Transverse colon (tissue), 4 donors: ENCODE measurements at regions not wholly inside any gene's neighbourhood (a gene's known extent, or its start where the extent isn't known, plus 50 kb on each side); places are given as distances from the start of the nearest gene placed in this dataset.

Source experiments
- DNase-seq: peaks from one replicate; pipeline ENCODE4 v3.0.0-alpha.2; 2019
- H3K27ac ChIP-seq, 4 donors: fragments of 200-600 bp; sonication (generic); 2 replicates each; pipeline ENCODE4 v1.5.1; 2016 to 2018; ENCODE audit warnings: inconsistent platforms in 4 of 4
- H3K27me3 ChIP-seq: fragments of 200-600 bp; sonication (generic); 2 replicates; pipeline ENCODE4 v1.5.1; 2017; ENCODE audit warnings: inconsistent platforms
- H3K36me3 ChIP-seq, 4 donors: fragments of 200-600 bp; sonication (generic); 2 replicates each; pipeline ENCODE4 v1.5.1; 2017 to 2019; ENCODE audit warnings: inconsistent platforms in 4 of 4
- H3K4me1 ChIP-seq, 4 donors: fragments of 200-600 bp; sonication (generic); 2 replicates each; pipeline ENCODE4 v1.5.1; 2017 to 2020; ENCODE audit warnings: inconsistent platforms in 4 of 4
- H3K4me3 ChIP-seq, 4 donors: fragments of 200-600 bp; sonication (generic); 1 replicate in 1 of 4; 2 replicates in 3 of 4; pipeline versions ENCODE4 v1.5.1 to v1.6.1; 2017 to 2019; ENCODE audit warnings: inconsistent platforms in 4 of 4
- H3K9me3 ChIP-seq, 2 donors: fragments of 200-600 bp; sonication (generic); 2 replicates each; pipeline ENCODE4 v1.5.1; 2017 to 2019; ENCODE audit warnings: inconsistent platforms in 2 of 2
- CTCF ChIP-seq, 5 experiments: fragments of 200-600 bp in 3 of 5; fragments of 450-650 bp in 2 of 5; sonication (generic) in 3 of 5; IDR thresholded peaks; 1 replicate in 2 of 5; 2 replicates in 3 of 5; pipeline ENCODE4 v1.5.1; 2016 to 2017; ENCODE audit warnings: antibody characterized with exemption in 5 of 5, inconsistent platforms in 3 of 5, mild to moderate bottlenecking in 2 of 5, moderate library complexity in 1 of 5
- EP300 ChIP-seq: sonication (generic); formaldehyde crosslinking; IDR thresholded peaks from one replicate; pipeline ENCODE4 v1.6.1; 2017; ENCODE audit warnings: antibody characterized with exemption, low read depth
- POLR2A ChIP-seq: fragments of 450-650 bp; IDR thresholded peaks from one replicate; pipeline ENCODE4 v1.6.1; 2016; ENCODE audit warnings: antibody characterized with exemption, mild to moderate bottlenecking, moderate library complexity
- POLR2AphosphoS5 ChIP-seq, 3 donors: sonication (generic); formaldehyde crosslinking; IDR thresholded peaks; one replicate each; pipeline ENCODE4 v1.6.1; 2016; ENCODE audit warnings: antibody characterized with exemption in 3 of 3
- WGBS, 2 donors: methylation state at CpG; one replicate each; pipeline ENCODE4 v1.1.5; 2018; ENCODE audit warnings: low coverage in 1 of 2; 5-methylcytosine and 5-hydroxymethylcytosine counted together
- in situ Hi-C, 4 donors: fragments of 200-750 bp; cut with MboI; loops; one replicate each; pipeline versions ENCODE4 v1.15.0 to v1.15.1; 2017; ENCODE audit warnings: low sequenced_read_pairs in 3 of 4, low pct_ligation_motif_present in 1 of 4, low pct_unique_long_range_greater_than_20kb in 1 of 4
- intact Hi-C: fragments of 100-400 bp; cut with DNase I; formaldehyde crosslinking; loops from one replicate; pipeline ENCODE4 v1.15.1; 2023; ENCODE audit warnings: low total_unique reads

DNA sequence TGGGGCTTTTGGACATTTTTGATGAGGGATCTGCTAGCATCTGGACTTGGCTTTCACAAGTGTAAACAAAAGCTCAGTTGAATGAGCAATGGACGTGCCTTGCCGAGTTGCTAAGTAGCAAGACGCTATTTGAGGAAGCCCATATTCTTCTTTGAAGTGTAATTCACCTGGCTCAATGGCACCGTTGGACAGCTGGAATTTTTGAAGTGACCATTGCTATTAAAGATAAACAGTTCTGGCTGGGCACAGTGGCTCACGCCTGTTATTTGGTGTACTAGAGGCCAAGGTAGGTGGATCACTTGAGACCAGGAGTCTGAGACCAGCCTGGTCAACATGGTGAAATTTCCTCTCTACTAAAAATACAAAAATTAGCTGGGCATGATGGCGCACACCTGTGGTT, 88.8 kb upstream of the SOX4 start:
- DNase-seq = no peak
- 82 to 100% methylated on average over 1 to 6 of the region's 6 CpGs for WGBS, 2 donors
- no peak overlapping the region for H3K27ac ChIP-seq

DNA sequence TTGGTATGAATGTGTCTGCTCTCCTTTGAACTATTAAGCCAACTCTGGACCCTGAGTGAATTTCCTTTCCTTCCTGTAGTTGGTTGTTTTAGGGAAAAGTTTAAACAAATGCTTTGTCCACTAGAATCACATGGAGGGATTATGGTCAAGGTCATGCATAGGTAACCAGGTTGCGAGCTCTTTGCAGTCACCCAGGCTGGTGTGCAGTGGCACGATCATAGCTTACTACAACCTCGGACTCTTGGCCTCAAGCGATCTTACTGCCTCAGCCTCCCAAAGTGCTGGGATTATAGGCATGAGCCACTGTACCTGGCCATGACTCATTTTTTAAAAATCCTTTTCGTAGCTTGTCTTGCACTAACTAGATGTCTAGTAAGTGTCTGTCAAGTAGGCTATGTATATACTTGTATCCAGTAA, 88.0 kb upstream of the SOX4 start:
- in situ Hi-C loops (no loop called here), intact Hi-C loops (no loop called here)
- peaks cover 0 to 16% (median 8%) of the 10 kb centered on the region in 4 donors for H3K4me1 ChIP-seq
- TF ChIP-seq EP300 (no peak), POLR2AphosphoS5 (IDR thresholded peaks at IDR 0.05) (no peak), POLR2A (no peak), CTCF (IDR thresholded peaks at IDR 0.05) (no peak)
- H3K27ac ChIP-seq = no peak overlapping the region
- H3K36me3 ChIP-seq = no peaks in the 10 kb centered on the region
- 80 to 95% methylated on average over 1 to 5 of the region's 5 CpGs for WGBS, 2 donors
- DNase-seq = no peak
- H3K9me3 ChIP-seq = no peaks in the 10 kb centered on the region
- H3K27me3 ChIP-seq = no peaks in the 10 kb centered on the region
- H3K4me3 ChIP-seq = no peak overlapping the region

More for the DNA sequence above, 88.8 kb upstream of the SOX4 start:
- TF ChIP-seq POLR2A = no peak
- TF ChIP-seq POLR2AphosphoS5 (IDR thresholded peaks at IDR 0.05) = no peak
- no peak for TF ChIP-seq EP300
- TF ChIP-seq CTCF (IDR thresholded peaks at IDR 0.05) = no peak
- no peak overlapping the region for H3K4me3 ChIP-seq
- in situ Hi-C loops (no loop called here), intact Hi-C loops (no loop called here)
- no peaks in the 10 kb centered on the region for H3K36me3 ChIP-seq
- H3K4me1 ChIP-seq = peaks cover 0 to 24% (median 10%) of the 10 kb centered on the region in 4 donors
- no peaks in the 10 kb centered on the region for H3K9me3 ChIP-seq
- no peaks in the 10 kb centered on the region for H3K27me3 ChIP-seq

DNA sequence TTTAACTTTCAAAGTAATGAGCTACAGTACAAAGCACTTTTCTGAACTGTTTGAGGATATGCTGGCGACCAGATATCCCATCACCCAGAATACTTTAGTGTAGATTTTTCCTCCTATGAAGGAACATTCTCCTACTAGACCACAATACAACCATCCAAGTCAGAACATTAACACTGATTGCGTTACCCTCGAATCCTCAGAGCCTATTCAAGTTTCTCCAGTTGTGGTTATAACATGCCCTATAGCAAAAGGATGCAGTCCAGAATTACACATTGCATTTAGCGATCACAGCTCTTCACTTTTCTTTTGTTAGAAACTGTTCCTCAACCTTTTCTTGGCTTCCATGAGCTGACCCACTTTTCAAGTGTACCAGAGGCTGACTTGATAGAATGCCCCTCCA, 87.4 kb upstream of the SOX4 start:
- no peak overlapping the region for H3K27ac ChIP-seq

GRCh38 chr6:21507811-21508210, 85.7 kb upstream of the SOX4 start:
- intact Hi-C loops = no loop called here
- no peak for DNase-seq
- Histone ChIP-seq H3K9me3 (no peaks in the 10 kb centered on the region), H3K36me3 (no peaks in the 10 kb centered on the region), H3K27me3 (no peaks in the 10 kb centered on the region), H3K27ac (no peak overlapping the region), H3K4me3 (no peak overlapping the region), H3K4me1 (no peaks in the 10 kb centered on the region)
- TF ChIP-seq EP300 = no peak
- TF ChIP-seq CTCF (IDR thresholded peaks at IDR 0.05) = no peak
- WGBS, 2 donors = 64 to 92% methylated on average over 1 to 2 of the region's 2 CpGs
- in situ Hi-C loops = no loop called here

More for the DNA sequence above, 87.4 kb upstream of the SOX4 start:
- 79 to 94% methylated on average over 3 to 4 of the region's 4 CpGs for WGBS, 2 donors
- peaks cover 0 to 11% (median 5%) of the 10 kb centered on the region in 4 donors for H3K4me1 ChIP-seq
- intact Hi-C loops (no loop called here), in situ Hi-C loops (no loop called here)
- no peak for DNase-seq
- TF ChIP-seq CTCF (IDR thresholded peaks at IDR 0.05) = no peak
- TF ChIP-seq POLR2A = no peak
- TF ChIP-seq EP300 = no peak
- TF ChIP-seq POLR2AphosphoS5 (IDR thresholded peaks at IDR 0.05) = no peak
- H3K27me3 ChIP-seq = no peaks in the 10 kb centered on the region
- no peak overlapping the region for H3K4me3 ChIP-seq
- H3K9me3 ChIP-seq = no peaks in the 10 kb centered on the region
- H3K36me3 ChIP-seq = no peaks in the 10 kb centered on the region
